HCT116 (cell line): ENCODE measurements at regions not wholly inside any gene's neighbourhood (a gene's known extent, or its start where the extent isn't known, plus 50 kb on each side); places are given as distances from the start of the nearest gene placed in this dataset.

Source experiments
- EGR1 ChIP-seq: IDR thresholded peaks from 2 replicates; pipeline ENCODE4 v1.6.1; 2012; ENCODE audit warnings: low read depth
- EZH2 ChIP-seq: fragments of 200-600 bp; sonication (generic); IDR thresholded peaks from 2 replicates; pipeline ENCODE4 v1.6.1; 2017; ENCODE audit warnings: antibody characterized with exemption, mixed run types
- EZH2phosphoT487 ChIP-seq: fragments of 200-600 bp; IDR thresholded peaks from 2 replicates; pipeline ENCODE4 v1.6.1; 2018; ENCODE audit warnings: antibody characterized with exemption, borderline replicate concordance
- POLR2A ChIP-seq: IDR thresholded peaks from 2 replicates; pipeline ENCODE4 v1.7.0; 2011; ENCODE audit warnings: borderline replicate concordance; ENCODE audit not compliant: insufficient read depth, insufficient read length; ENCODE audit errors: extremely low read depth
- SIN3A ChIP-seq: IDR thresholded peaks from 2 replicates; pipeline ENCODE4 v1.6.1; 2012; ENCODE audit warnings: low read depth
- SP1 ChIP-seq: IDR thresholded peaks from 2 replicates; pipeline ENCODE4 v1.6.1; 2012; ENCODE audit warnings: low read depth
- TCF7L2 ChIP-seq: IDR thresholded peaks from 2 replicates; pipeline ENCODE4 v1.7.0; 2011; ENCODE audit warnings: borderline replicate concordance, inconsistent platforms; ENCODE audit not compliant: insufficient read depth, insufficient read length; ENCODE audit errors: extremely low read depth
- ZFX ChIP-seq: fragments of 450-650 bp; IDR thresholded peaks from 2 replicates; pipeline ENCODE4 v1.6.1; 2017
- ZNF274 ChIP-seq: fragments of 200-500 bp; sonication (Bioruptor generic); IDR thresholded peaks from 2 replicates; pipeline ENCODE4 v1.6.1; 2014; ENCODE audit warnings: mild to moderate bottlenecking, low read depth, low read length, inconsistent platforms
- TF ChIP-seq, protein P1 (sequence below): IDR thresholded peaks from 2 replicates; pipeline ENCODE4 v1.6.1; 2012

DNA sequence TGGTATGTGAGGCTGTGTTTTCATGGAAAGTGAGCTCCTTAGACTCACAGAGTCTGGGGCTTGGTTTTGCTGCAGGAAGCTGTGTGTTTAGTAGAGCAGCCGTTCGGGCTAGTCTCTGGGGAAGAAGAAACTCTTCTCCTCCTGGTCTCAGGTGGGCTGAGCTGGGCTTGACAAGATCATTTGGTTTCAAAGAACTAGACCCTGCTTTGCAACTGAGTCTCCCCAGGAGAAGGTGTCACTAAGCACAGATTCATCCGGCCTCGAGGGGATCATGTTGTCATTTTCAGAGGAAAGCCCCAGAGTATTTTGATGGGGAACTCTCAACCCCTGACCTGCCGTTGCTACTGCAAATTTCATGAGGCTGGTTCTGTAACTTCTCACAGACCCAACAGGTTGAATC lies 188.5 kb downstream of the FAM43A start:
- TF ChIP-seq SIN3A: no peak
- TF ChIP-seq EZH2: no peak
- no peak for TF ChIP-seq EZH2phosphoT487
- TF ChIP-seq TCF7L2: no peak
- no peak for TF ChIP-seq POLR2A
- no peak for TF ChIP-seq ZFX
- no peak for TF ChIP-seq EGR1
- no peak for TF ChIP-seq ZNF274
- no peak for TF ChIP-seq SP1
- TF ChIP-seq, protein P1, sequence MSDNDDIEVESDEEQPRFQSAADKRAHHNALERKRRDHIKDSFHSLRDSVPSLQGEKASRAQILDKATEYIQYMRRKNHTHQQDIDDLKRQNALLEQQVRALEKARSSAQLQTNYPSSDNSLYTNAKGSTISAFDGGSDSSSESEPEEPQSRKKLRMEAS: no peak
